SK-N-MC (cell line): ENCODE measurements at regions not wholly inside any gene's neighbourhood (a gene's known extent, or its start where the extent isn't known, plus 50 kb on each side); places are given as distances from the start of the nearest gene placed in this dataset.

Experiments used
- DNase-seq: peaks from one replicate; pipeline ENCODE4 v3.0.0-alpha.2; 2011; ENCODE audit warnings: low read depth, low spot score
- H3K27ac ChIP-seq: fragments of 200-600 bp; sonication (generic); 2 replicates; pipeline ENCODE4 v1.5.1; 2016; ENCODE audit warnings: mixed run types
- H3K36me3 ChIP-seq: fragments of 200-600 bp; sonication (generic); 2 replicates; pipeline ENCODE4 v1.6.1; 2017; ENCODE audit warnings: antibody characterized with exemption, low read length, mixed read lengths; ENCODE audit not compliant: insufficient read depth
- H3K4me3 ChIP-seq: fragments of 200-600 bp; sonication (generic); 2 replicates; pipeline ENCODE4 v1.5.1; 2016
- H3K9ac ChIP-seq: fragments of 200-600 bp; sonication (generic); 2 replicates; pipeline ENCODE4 v1.8.0; 2017; ENCODE audit warnings: mixed run types, mixed read lengths; ENCODE audit not compliant: insufficient read length
- H3K9me3 ChIP-seq: fragments of 200-600 bp; sonication (generic); 2 replicates; pipeline ENCODE4 v1.6.1; 2017; ENCODE audit warnings: low read depth, mild to moderate bottlenecking, antibody characterized with exemption, low read length, moderate library complexity, mixed read lengths
- EZH2 ChIP-seq: fragments of 200-600 bp; sonication (generic); IDR thresholded peaks from one replicate; pipeline ENCODE4 v1.6.1; 2017; ENCODE audit warnings: antibody characterized with exemption
- FOXP2 ChIP-seq: optimal IDR thresholded peaks from 2 replicates; pipeline ENCODE3; 2011; ENCODE audit warnings: mild to moderate bottlenecking, moderate library complexity; ENCODE audit not compliant: insufficient read depth; ENCODE audit errors: extremely low read length, control extremely low read depth
- POLR2AphosphoS5 ChIP-seq: IDR thresholded peaks from 2 replicates; pipeline ENCODE4 v1.6.1; 2012; ENCODE audit warnings: mild to moderate bottlenecking, low read depth, low read length, borderline replicate concordance

DNA sequence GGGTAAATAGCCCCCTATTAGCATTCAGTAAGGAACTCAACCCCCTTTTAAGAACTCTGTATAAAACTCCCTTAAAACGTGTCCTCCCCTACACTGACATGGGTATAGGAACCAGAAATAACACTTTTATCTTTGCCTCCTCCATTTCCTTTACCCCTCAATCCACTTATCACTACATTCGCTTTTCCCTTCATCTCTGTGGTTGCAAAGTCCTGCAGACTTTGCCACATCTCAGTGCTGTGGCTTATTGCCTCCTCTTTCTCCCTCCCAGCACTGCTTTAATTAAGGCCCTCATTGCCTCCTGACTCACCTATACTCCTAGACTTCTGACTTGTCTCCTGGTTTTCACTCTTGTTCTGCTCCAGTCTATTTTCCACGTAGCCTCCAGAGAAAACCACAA, 94.3 kb upstream of the GADL1 start:
- Histone ChIP-seq H3K27ac (no peak overlapping the region), H3K4me3 (no peak overlapping the region), H3K9ac (no peak overlapping the region), H3K9me3 (no peaks in the 10 kb centered on the region), H3K36me3 (no peaks in the 10 kb centered on the region)
- DNase-seq = no peak
- TF ChIP-seq FOXP2 = no peak
- TF ChIP-seq EZH2 = no peak
- TF ChIP-seq POLR2AphosphoS5 = no peak

DNA sequence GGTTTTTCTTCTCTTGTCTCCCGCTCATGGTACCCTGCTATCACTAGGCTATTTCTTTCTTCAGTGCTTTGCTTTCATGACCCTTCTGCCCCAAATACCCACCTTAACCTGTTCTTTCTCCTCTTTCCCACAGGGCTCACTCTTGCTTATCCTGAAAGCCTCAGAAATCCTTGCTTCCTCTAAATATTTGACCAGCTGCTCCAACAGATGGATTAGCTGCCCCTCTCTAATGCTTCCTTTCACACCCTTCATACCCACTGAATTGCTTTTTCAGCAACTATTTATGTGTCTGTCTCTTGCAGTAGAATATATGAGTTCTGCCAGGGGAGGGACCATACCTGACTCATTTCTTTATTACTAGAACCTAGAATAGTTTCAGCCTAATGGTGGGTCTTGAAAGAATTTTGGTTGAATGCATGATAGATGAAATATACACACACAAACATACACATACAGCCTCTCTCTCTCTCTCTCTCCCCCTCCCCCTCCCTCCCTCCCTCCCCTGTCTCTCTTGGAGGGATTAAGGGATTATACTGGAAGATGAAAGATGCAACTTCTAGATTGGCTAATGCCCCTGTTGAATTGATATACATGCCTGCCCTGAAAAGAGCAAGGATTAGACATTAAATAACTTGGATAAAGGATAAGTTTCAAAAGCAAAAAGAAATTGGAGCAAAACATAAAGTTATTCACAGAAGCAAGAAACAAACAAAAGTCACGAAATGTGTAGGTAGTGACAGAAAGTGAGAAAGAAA, 95.0 kb upstream of the GADL1 start:
- DNase-seq = no peak
- no peak overlapping the region for H3K4me3 ChIP-seq
- TF ChIP-seq POLR2AphosphoS5 = no peak
- no peak for TF ChIP-seq FOXP2
- no peak for TF ChIP-seq EZH2
- no peaks in the 10 kb centered on the region for H3K36me3 ChIP-seq
- H3K27ac ChIP-seq = no peak overlapping the region
- no peaks in the 10 kb centered on the region for H3K9me3 ChIP-seq
- H3K9ac ChIP-seq = no peak overlapping the region

DNA sequence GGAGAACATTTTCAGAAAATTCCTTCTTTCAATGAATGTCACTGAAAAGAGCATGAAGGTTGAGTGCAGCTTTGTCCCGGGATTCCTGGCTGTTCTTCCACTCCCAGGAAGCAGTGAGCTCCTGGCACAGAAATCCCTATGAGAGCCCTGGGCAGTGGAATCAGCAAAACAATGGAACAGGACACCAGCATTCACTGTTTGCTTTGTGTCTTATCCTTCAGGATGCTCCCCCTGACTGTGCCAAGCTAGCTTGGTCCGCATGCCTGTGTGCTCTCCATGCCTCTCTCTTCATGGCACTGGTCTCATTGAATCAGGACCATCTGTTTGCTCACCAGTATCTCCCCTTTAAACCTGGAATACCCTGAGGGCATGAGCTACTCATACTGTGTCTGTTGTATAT, 102.0 kb upstream of the GADL1 start:
- no peak overlapping the region for H3K9ac ChIP-seq
- H3K27ac ChIP-seq = no peak overlapping the region
- TF ChIP-seq POLR2AphosphoS5 (no peak), EZH2 (no peak), FOXP2 (no peak)
- no peak overlapping the region for H3K4me3 ChIP-seq
- H3K36me3 ChIP-seq = no peaks in the 10 kb centered on the region
- no peak for DNase-seq
- no peaks in the 10 kb centered on the region for H3K9me3 ChIP-seq

DNA sequence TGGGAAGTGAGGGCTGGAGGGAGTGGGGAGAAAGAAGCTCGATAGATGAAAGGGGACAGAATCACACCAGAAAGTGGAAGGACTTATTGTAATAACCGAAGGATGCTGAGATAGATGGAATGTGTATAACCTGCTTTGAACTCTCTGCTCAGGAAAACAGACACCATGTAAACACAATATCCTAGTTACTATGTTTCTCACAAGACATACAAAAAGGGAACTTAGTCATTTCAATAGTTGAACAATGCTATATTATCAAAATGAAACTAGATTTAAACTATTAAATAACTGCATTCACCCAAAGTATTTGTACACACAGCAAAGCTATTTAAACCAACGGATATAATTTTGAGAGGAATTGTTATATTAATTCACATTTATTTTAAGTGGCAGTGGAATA, 108.3 kb upstream of the GADL1 start:
- DNase-seq = no peak
- Histone ChIP-seq H3K9ac (no peak overlapping the region), H3K4me3 (no peak overlapping the region), H3K9me3 (no peaks in the 10 kb centered on the region), H3K36me3 (no peaks in the 10 kb centered on the region), H3K27ac (no peak overlapping the region)
- TF ChIP-seq FOXP2 (no peak), POLR2AphosphoS5 (no peak), EZH2 (no peak)

DNA sequence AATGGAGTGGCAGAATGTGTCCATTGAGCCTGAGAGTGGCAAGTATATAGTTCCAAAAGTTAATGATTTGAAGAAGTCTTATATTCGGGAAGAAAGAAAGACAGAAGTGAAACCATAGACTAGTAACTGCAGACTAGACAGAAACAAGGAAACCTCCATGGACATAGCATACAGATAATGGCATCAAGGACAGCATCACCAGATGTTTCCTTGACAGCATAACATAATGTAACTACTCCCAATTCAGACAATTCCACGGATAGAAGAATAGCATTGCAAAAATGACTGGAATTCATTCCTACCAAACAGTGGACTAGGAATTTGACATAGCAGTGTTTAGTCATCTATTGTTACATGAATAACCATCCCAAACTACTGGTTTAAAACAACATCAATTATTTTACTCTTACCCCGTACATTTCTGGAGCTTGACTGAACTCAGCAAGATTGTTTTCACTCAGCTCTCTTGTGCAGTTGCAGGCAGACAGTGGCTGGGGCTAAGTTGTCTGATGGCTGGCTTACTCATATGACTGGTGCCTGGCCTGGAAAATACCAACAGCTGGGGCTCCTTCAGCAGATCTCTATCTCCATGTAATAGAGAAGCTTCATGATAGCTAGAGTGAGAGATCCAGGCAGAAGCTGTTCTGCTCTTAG, 109.7 kb upstream of the GADL1 start:
- no peaks in the 10 kb centered on the region for H3K36me3 ChIP-seq
- H3K4me3 ChIP-seq = no peak overlapping the region
- no peak overlapping the region for H3K9ac ChIP-seq
- no peak overlapping the region for H3K27ac ChIP-seq
- TF ChIP-seq POLR2AphosphoS5 (no peak), EZH2 (no peak), FOXP2 (no peak)
- DNase-seq = no peak
- no peaks in the 10 kb centered on the region for H3K9me3 ChIP-seq

DNA sequence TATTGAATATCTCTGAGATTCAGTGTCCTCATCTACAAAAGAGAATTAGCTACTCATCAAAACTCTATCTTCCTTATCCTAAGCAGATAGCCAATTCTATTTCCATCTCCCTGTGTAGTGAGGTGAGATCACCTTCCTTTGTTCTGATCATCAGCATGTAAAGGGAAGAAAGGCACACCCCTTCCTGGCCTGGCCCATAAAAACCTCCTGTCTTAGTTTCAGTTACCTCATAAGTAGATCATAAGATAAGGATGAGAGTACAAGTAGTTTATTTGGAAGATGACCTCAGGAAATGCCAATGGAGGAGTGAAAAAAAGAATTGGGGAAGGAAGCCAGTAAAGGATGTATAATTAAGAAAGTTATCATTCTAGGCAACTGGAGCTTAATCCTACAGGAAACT, 114.5 kb upstream of the GADL1 start:
- DNase-seq = no peak
- no peak overlapping the region for H3K9ac ChIP-seq
- H3K4me3 ChIP-seq = no peak overlapping the region
- TF ChIP-seq FOXP2 = no peak
- TF ChIP-seq EZH2 = no peak
- TF ChIP-seq POLR2AphosphoS5 = no peak
- no peak overlapping the region for H3K27ac ChIP-seq
- no peaks in the 10 kb centered on the region for H3K36me3 ChIP-seq
- no peaks in the 10 kb centered on the region for H3K9me3 ChIP-seq

DNA sequence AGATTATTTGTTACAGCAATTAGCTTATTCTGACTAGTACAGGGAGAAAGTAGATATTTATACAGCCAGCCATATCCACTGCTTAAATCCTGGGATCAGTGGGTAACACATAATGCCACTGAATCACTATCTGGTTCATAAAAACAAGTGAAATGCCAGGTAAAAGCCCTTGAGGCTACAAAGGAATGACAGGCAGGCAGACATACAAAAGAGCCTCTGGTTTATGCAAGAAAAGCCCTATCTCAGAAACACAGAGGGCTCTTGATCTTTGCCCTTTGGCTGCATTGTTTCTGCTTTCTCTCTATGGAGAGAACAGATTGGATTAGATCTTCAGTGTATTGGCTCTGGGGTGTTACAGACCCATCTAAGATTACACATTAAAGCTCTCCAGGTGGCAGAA, 115.4 kb upstream of the GADL1 start:
- H3K9ac ChIP-seq = no peak overlapping the region
- no peak overlapping the region for H3K4me3 ChIP-seq
- no peak overlapping the region for H3K27ac ChIP-seq
- no peaks in the 10 kb centered on the region for H3K9me3 ChIP-seq
- H3K36me3 ChIP-seq = no peaks in the 10 kb centered on the region
- TF ChIP-seq EZH2 (no peak), POLR2AphosphoS5 (no peak), FOXP2 (no peak)
- no peak for DNase-seq

DNA sequence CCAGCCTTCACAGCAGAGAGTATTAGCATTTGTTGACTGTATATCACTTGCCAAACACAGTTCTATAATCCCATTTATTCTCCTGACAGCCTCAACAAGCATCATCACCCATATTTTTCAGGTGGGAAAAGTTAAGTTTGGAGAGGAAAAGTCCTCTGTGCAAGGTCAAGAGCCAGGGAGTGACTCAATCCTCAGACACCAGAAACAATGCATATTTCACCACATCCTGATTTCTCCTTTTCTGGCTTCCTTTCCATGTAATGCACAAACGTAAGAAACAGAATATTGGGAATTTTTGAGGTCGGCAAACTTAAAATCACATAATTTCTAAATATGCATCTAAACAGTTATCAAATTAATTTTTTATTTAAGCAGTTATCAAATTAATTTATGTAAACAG, 116.0 kb upstream of the GADL1 start:
- Histone ChIP-seq H3K27ac (no peak overlapping the region), H3K9me3 (no peaks in the 10 kb centered on the region), H3K36me3 (no peaks in the 10 kb centered on the region), H3K9ac (no peak overlapping the region), H3K4me3 (no peak overlapping the region)
- TF ChIP-seq EZH2 = no peak
- no peak for TF ChIP-seq FOXP2
- TF ChIP-seq POLR2AphosphoS5 = no peak
- DNase-seq = no peak

DNA sequence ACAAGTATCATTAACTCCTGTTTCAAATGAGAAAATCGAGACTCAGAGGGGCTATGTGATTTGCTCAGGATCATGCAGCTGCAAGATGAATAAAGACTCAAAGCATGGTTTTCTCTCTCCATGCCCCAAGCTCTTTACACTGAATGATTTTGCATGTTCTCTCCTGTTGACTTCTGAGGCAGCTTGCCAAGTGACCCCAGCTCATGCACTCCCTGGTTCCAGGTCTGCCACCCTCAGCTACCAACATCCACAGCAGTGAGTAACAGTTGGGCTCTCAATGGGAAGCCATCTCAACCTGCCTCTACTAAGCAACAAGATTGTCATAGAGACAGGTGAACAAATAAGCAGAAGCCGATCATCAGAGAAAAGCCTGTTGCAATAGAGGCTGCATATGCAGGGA, 116.9 kb upstream of the GADL1 start:
- no peak overlapping the region for H3K9ac ChIP-seq
- no peaks in the 10 kb centered on the region for H3K9me3 ChIP-seq
- no peak for DNase-seq
- H3K4me3 ChIP-seq = no peak overlapping the region
- no peak overlapping the region for H3K27ac ChIP-seq
- H3K36me3 ChIP-seq = no peaks in the 10 kb centered on the region
- no peak for TF ChIP-seq POLR2AphosphoS5
- no peak for TF ChIP-seq FOXP2
- no peak for TF ChIP-seq EZH2

DNA sequence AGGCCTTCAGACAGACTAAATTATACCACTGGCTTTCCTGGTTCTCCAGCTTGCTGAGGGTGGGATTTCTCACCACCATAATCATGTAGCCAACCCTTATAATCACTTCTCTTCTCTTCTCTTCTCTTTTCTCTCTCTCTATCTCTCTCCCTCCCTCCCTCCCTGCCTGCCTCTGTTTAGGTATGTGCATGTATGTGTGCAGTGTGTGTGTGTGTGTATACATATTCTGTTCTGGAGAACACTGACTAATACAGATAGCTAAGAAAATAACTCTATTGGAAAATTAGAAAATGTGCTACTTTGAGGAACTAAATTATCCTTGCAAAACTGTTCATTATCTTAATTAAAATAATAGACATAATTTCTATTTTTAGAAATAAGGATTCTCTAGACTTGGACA, 118.6 kb upstream of the GADL1 start:
- no peak for DNase-seq
- Histone ChIP-seq H3K9ac (no peak overlapping the region), H3K27ac (no peak overlapping the region), H3K36me3 (no peaks in the 10 kb centered on the region), H3K9me3 (no peaks in the 10 kb centered on the region), H3K4me3 (no peak overlapping the region)
- TF ChIP-seq POLR2AphosphoS5 = no peak
- TF ChIP-seq FOXP2 = no peak
- no peak for TF ChIP-seq EZH2
